ENCODE measurements at regions not wholly inside any gene's neighbourhood (a gene's known extent, or its start where the extent isn't known, plus 50 kb on each side); places are given as distances from the start of the nearest gene placed in this dataset.

DNA sequence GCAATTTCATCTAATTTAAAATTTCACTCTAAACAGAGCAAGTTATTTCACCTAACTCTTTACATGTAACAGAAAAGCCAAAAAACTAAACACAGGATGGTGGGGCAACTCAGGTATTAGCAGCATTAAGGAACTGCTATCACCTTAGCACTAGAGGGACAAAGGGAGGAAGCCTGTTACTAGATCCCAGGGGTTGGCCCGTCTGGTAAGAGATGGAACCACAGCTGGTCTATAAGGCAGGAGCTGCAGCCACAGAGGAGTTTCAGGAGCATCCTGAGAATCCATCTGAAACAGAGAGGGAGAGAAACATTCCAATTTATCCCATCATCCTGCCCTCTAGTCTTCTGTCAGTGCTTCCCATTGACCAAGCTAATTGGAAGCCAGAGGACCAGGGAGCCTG, 300.3 kb downstream of the MRPS30 start:
- TF ChIP-seq, protein P1, sequence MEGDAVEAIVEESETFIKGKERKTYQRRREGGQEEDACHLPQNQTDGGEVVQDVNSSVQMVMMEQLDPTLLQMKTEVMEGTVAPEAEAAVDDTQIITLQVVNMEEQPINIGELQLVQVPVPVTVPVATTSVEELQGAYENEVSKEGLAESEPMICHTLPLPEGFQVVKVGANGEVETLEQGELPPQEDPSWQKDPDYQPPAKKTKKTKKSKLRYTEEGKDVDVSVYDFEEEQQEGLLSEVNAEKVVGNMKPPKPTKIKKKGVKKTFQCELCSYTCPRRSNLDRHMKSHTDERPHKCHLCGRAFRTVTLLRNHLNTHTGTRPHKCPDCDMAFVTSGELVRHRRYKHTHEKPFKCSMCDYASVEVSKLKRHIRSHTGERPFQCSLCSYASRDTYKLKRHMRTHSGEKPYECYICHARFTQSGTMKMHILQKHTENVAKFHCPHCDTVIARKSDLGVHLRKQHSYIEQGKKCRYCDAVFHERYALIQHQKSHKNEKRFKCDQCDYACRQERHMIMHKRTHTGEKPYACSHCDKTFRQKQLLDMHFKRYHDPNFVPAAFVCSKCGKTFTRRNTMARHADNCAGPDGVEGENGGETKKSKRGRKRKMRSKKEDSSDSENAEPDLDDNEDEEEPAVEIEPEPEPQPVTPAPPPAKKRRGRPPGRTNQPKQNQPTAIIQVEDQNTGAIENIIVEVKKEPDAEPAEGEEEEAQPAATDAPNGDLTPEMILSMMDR (IDR thresholded peaks at IDR 0.05; ENCODE audit: unreplicated experiment in 3 of 3): no peak
- Mint-ChIP-seq H3K4me3 (no peak overlapping the region), H3K27ac (no peak overlapping the region), H3K9me3 (no peaks in the 10 kb centered on the region), H3K4me1 (no peaks in the 10 kb centered on the region), H3K27me3 (ENCODE audit: low read depth) (no peaks in the 10 kb centered on the region), H3K36me3 (ENCODE audit: low read depth) (no peaks in the 10 kb centered on the region)

DNA sequence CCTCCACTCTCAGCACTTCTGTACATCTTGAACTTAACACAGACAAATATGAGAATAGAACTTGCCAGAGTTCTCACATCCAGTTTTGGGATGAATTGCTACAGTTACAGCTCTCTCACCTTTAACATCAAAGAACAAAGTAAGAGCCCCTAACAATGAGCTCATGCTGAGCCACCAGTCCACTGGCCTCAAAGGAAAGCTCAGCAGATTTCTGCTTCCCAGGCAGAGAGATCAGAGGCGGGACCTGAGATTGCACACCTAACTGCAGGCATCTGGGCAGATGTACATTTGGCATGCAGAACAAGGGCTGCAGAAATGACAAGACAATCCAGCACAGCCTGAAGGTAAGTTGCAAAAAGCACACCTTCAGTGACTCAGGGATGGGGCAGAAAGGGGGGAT, 300.9 kb downstream of the MRPS30 start:
- Mint-ChIP-seq H3K9me3 (no peaks in the 10 kb centered on the region), H3K4me3 (no peak overlapping the region), H3K27me3 (ENCODE audit: low read depth) (no peaks in the 10 kb centered on the region), H3K4me1 (no peaks in the 10 kb centered on the region), H3K36me3 (ENCODE audit: low read depth) (no peaks in the 10 kb centered on the region), H3K27ac (no peak overlapping the region)
- TF ChIP-seq, protein P1 (IDR thresholded peaks at IDR 0.05; ENCODE audit: unreplicated experiment in 3 of 3): no peak

DNA sequence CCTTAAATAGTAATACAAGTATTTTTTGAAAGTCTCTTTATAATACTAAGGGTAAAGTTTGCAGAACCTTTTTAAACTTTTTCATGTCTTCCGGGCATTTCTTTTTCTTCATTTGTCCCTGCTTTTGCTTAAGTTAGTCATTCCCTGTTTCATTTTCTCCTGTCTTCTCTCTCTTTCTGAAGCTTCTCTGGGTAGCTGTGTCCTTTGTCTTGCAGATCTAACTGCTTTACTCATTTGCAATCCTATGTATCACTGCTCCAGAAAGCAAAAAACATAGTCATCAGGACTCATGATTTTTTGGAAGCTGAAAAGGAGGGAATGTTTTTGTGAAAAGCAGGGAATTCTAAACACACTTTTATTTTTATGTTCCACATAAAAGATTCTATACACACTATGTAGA, 301.7 kb downstream of the MRPS30 start:
- Mint-ChIP-seq H3K4me3 (no peak overlapping the region), H3K4me1 (no peaks in the 10 kb centered on the region), H3K9me3 (no peaks in the 10 kb centered on the region), H3K27ac (no peak overlapping the region), H3K36me3 (ENCODE audit: low read depth) (no peaks in the 10 kb centered on the region), H3K27me3 (ENCODE audit: low read depth) (no peaks in the 10 kb centered on the region)
- TF ChIP-seq, protein P1 (IDR thresholded peaks at IDR 0.05; ENCODE audit: unreplicated experiment in 3 of 3): no peak

DNA sequence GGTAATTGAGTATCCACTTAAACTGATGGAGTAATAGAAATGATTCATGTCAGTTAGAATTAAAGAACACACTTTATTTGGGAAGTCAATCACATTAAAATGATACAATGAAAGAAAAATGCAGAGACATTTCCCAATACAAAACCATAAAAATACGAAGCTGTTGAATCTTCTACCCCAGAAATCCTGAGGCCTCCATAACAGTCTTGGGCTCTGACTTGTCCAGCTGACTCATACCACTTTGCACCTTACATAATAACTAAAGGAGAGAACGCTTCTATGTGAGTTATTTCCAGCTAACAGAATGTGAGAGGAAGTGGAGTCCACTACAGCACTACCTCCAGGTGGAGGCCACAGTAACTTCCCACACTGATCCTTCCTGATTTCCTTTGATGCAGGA, 305.0 kb downstream of the MRPS30 start:
- H3K27ac Mint-ChIP-seq: no peak overlapping the region
- H3K4me3 Mint-ChIP-seq: no peak overlapping the region
- H3K27me3 Mint-ChIP-seq (ENCODE audit: low read depth): no peaks in the 10 kb centered on the region
- H3K4me1 Mint-ChIP-seq: no peaks in the 10 kb centered on the region
- peaks cover 10% of the 10 kb centered on the region for H3K9me3 Mint-ChIP-seq
- no peaks in the 10 kb centered on the region for H3K36me3 Mint-ChIP-seq (ENCODE audit: low read depth)
- TF ChIP-seq, protein P1 (IDR thresholded peaks at IDR 0.05; ENCODE audit: unreplicated experiment in 3 of 3): no peak

DNA sequence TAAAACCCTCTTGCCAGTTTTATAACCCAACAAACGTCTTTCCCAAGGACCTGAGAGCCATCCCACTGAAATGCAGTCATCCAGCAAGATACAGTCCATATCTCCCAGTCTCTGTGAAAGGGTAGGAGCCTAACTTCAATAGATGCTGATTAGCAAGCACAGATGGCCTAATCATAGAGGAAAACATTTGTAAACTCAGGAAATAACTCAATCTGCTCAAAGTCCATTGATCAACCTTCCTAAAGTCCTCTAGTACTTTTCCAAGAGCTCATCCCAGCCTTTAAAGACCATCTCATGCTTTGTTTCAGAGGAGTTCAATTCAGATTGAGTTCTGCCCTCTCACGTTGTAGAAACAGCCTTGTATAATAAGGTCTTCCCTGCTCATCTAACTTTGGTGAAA, 324.2 kb downstream of the MRPS30 start:
- no peaks in the 10 kb centered on the region for H3K4me1 Mint-ChIP-seq
- no peaks in the 10 kb centered on the region for H3K9me3 Mint-ChIP-seq
- no peak overlapping the region for H3K4me3 Mint-ChIP-seq

DNA sequence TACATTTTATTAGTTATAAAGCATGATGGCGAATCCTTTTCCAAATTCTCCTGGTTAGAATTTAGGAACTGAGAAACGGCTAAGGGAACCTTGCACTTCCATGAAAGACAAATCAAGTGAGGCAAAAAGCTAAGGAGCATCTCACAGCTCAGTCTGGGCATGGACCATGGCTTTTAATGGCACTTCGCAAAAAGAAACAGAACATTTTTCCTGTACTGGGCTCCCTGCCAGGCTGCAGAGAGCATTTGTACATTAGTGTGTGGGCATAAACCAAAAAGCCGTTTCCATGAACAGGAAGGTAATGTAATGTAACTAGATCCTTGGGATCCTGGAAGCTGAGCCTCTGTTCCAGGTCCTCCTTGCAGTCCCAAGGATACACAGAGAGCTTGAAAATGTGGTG, 354.2 kb downstream of the MRPS30 start:
- H3K36me3 Mint-ChIP-seq (ENCODE audit: low read depth): no peaks in the 10 kb centered on the region
- no peak overlapping the region for H3K4me3 Mint-ChIP-seq
- no peaks in the 10 kb centered on the region for H3K4me1 Mint-ChIP-seq
- H3K9me3 Mint-ChIP-seq: no peaks in the 10 kb centered on the region
- TF ChIP-seq, protein P1 (IDR thresholded peaks at IDR 0.05; ENCODE audit: unreplicated experiment in 3 of 3): no peak
- no peaks in the 10 kb centered on the region for H3K27me3 Mint-ChIP-seq (ENCODE audit: low read depth)
- H3K27ac Mint-ChIP-seq: no peak overlapping the region

More for the DNA sequence above, 324.2 kb downstream of the MRPS30 start:
- no peaks in the 10 kb centered on the region for H3K27me3 Mint-ChIP-seq (ENCODE audit: low read depth)
- TF ChIP-seq, protein P1 (IDR thresholded peaks at IDR 0.05; ENCODE audit: unreplicated experiment in 3 of 3): no peak
- H3K27ac Mint-ChIP-seq: no peak overlapping the region
- no peaks in the 10 kb centered on the region for H3K36me3 Mint-ChIP-seq (ENCODE audit: low read depth)

All from nephron (organoid).